Prostate gland (tissue), 2 donors: ENCODE measurements at regions not wholly inside any gene's neighbourhood (a gene's known extent, or its start where the extent isn't known, plus 50 kb on each side); places are given as distances from the start of the nearest gene placed in this dataset.

Experiments
- DNase-seq: peaks from one replicate; pipeline ENCODE4 v3.0.0-alpha.2; 2019; ENCODE audit warnings: low spot score
- H3K27ac ChIP-seq, 2 donors: fragments of 200-600 bp; sonication (generic); 2 replicates each; pipeline ENCODE4 v1.5.1; 2017 to 2019
- H3K27me3 ChIP-seq: fragments of 200-600 bp; sonication (generic); replicated peaks from 2 replicates; pipeline ENCODE4 v1.5.1; 2019; ENCODE audit not compliant: insufficient read depth
- H3K36me3 ChIP-seq, 2 donors: fragments of 200-600 bp; sonication (generic); 1 replicate in 1 of 2; 2 replicates in 1 of 2; pipeline versions ENCODE4 v1.5.1 to v1.8.1; 2017 to 2019
- H3K4me1 ChIP-seq: fragments of 200-600 bp; sonication (generic); replicated peaks from 2 replicates; pipeline ENCODE4 v1.5.1; 2019
- H3K4me3 ChIP-seq, 2 donors: fragments of 200-600 bp; sonication (generic); 2 replicates each; pipeline ENCODE4 v1.5.1; 2017 to 2019
- H3K9me3 ChIP-seq: fragments of 200-600 bp; sonication (generic); 2 replicates; pipeline ENCODE4 v1.5.1; 2017
- CTCF ChIP-seq, 4 experiments: fragments of 200-600 bp in 2 of 4; fragments of 450-650 bp in 2 of 4; sonication (generic) in 2 of 4; IDR thresholded peaks; 1 replicate in 3 of 4; 2 replicates in 1 of 4; pipeline ENCODE4 v1.5.1; 2016 to 2019; ENCODE audit warnings: antibody characterized with exemption in 4 of 4, mild to moderate bottlenecking in 2 of 4, moderate library complexity in 2 of 4
- POLR2A ChIP-seq: fragments of 450-650 bp; IDR thresholded peaks from one replicate; pipeline ENCODE4 v1.6.1; 2016; ENCODE audit warnings: antibody characterized with exemption, mild to moderate bottlenecking
- POLR2AphosphoS5 ChIP-seq: sonication (generic); formaldehyde crosslinking; IDR thresholded peaks from one replicate; pipeline ENCODE4 v1.6.1; 2017; ENCODE audit warnings: antibody characterized with exemption
- WGBS: methylation state at CpG from one replicate; pipeline ENCODE4 v1.1.5; 2018; 5-methylcytosine and 5-hydroxymethylcytosine counted together
- intact Hi-C: fragments of 100-400 bp; cut with DNase I; formaldehyde crosslinking; loops from one replicate; pipeline ENCODE4 v1.14.2; 2022

GRCh38 chr4:104726002-104726401, 231.3 kb upstream of the CXXC4 start:
- H3K27me3 ChIP-seq: no peaks in the 10 kb centered on the region
- H3K9me3 ChIP-seq: no peaks in the 10 kb centered on the region
- intact Hi-C loops: no loop called here
- no peak for TF ChIP-seq POLR2A
- no peaks in the 10 kb centered on the region for H3K36me3 ChIP-seq
- H3K4me3 ChIP-seq: no peak overlapping the region
- H3K4me1 ChIP-seq: no peaks in the 10 kb centered on the region
- no peak overlapping the region for H3K27ac ChIP-seq
- 90% methylated on average over 5 of the region's 5 CpGs for WGBS
- DNase-seq: no peak

GRCh38 chr4:104727643-104728042, 232.9 kb upstream of the CXXC4 start:
- intact Hi-C loops: no loop called here
- Histone ChIP-seq H3K36me3 (no peaks in the 10 kb centered on the region), H3K27me3 (no peaks in the 10 kb centered on the region), H3K4me3 (no peak overlapping the region), H3K9me3 (no peaks in the 10 kb centered on the region), H3K27ac (no peak overlapping the region), H3K4me1 (no peaks in the 10 kb centered on the region)
- DNase-seq: no peak
- 92% methylated on average over 3 of the region's 3 CpGs for WGBS
- no peak for TF ChIP-seq CTCF (IDR thresholded peaks at IDR 0.05)
- no peak for TF ChIP-seq POLR2AphosphoS5
- no peak for TF ChIP-seq POLR2A

- 40% methylated on average over 3 of the region's 3 CpGs for WGBS
- no peak for DNase-seq
- no peak overlapping the region for H3K4me3 ChIP-seq
- intact Hi-C loops: no loop called here
- H3K36me3 ChIP-seq: no peaks in the 10 kb centered on the region
- no peak overlapping the region for H3K27ac ChIP-seq
- H3K9me3 ChIP-seq: no peaks in the 10 kb centered on the region
- H3K27me3 ChIP-seq: no peaks in the 10 kb centered on the region
- no peak for TF ChIP-seq CTCF (IDR thresholded peaks at IDR 0.05)
- no peak for TF ChIP-seq POLR2A
- no peak for TF ChIP-seq POLR2AphosphoS5
- no peaks in the 10 kb centered on the region for H3K4me1 ChIP-seq
These were observed 233.9 kb upstream of the CXXC4 start for GRCh38 chr4:104728380-104729122.

- H3K4me1 ChIP-seq: peaks cover 2% of the 10 kb centered on the region
- no peak overlapping the region for H3K27ac ChIP-seq
- no peaks in the 10 kb centered on the region for H3K9me3 ChIP-seq
- H3K36me3 ChIP-seq: no peaks in the 10 kb centered on the region
- TF ChIP-seq CTCF (IDR thresholded peaks at IDR 0.05): no peak
- TF ChIP-seq POLR2AphosphoS5: no peak
- no peak for TF ChIP-seq POLR2A
- H3K4me3 ChIP-seq: no peak overlapping the region
- H3K27me3 ChIP-seq: no peaks in the 10 kb centered on the region
- DNase-seq: no peak
- intact Hi-C loops: no loop called here
These were observed 238.1 kb upstream of the CXXC4 start for GRCh38 chr4:104732766-104733165.

- Histone ChIP-seq H3K27ac (no peak overlapping the region), H3K27me3 (no peaks in the 10 kb centered on the region), H3K4me3 (no peak overlapping the region), H3K36me3 (no peaks in the 10 kb centered on the region), H3K4me1 (peaks cover 2% of the 10 kb centered on the region), H3K9me3 (no peaks in the 10 kb centered on the region)
- intact Hi-C loops: no loop called here
- no peak for DNase-seq
- no peak for TF ChIP-seq POLR2AphosphoS5
- TF ChIP-seq CTCF (IDR thresholded peaks at IDR 0.05): no peak
- no peak for TF ChIP-seq POLR2A
- 19% methylated on average over 2 of the region's 2 CpGs for WGBS
These were observed 240.5 kb upstream of the CXXC4 start for GRCh38 chr4:104735174-104735573.
